ENCODE measurements at regions not wholly inside any gene's neighbourhood (a gene's known extent, or its start where the extent isn't known, plus 50 kb on each side); places are given as distances from the start of the nearest gene placed in this dataset.

DNA sequence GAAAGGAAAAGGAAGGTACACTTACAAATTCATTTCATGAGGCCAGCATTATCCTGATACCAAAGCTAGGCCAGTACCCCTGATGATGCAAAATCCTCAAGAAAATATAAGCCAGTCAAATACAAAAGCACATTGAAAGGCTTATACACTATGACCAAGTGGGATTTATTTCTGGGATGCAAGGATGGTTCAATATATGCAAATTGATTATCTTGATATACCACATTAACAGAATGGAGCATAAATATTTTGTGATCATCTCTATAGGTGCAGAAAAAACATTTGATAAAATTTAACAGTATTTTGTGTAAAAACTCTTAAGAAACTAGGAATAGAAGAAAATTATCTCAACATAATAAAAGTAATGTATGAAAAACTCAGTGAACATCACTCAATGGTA, 97.0 kb upstream of the BCAT1 start:
- Histone ChIP-seq H3K27me3 (no peaks in the 10 kb centered on the region), H3K4me3 (no peak overlapping the region), H3K9me3 (peaks cover 53% of the 10 kb centered on the region), H3K9ac (no peak overlapping the region), H4K20me1 (no peaks in the 10 kb centered on the region), H3K27ac (no peak overlapping the region), H3K4me2 (no peak overlapping the region), H3K36me3 (peaks cover 71% of the 10 kb centered on the region), H3K4me1 (peaks cover 33% of the 10 kb centered on the region)
- no peak for TF ChIP-seq Cebpa-rat (IDR thresholded peaks at IDR 0.05)

GRCh38 chr12:25041006-25041741, 92.3 kb upstream of the BCAT1 start:
- H3K27ac ChIP-seq = peak overlapping the region; percentile 41
- peak overlapping the region; percentile 8; the same call in 1 of the 2 replicates for H3K4me2 ChIP-seq
- H3K27me3 ChIP-seq = no peaks in the 10 kb centered on the region
- peaks cover 16% of the 10 kb centered on the region for H3K4me1 ChIP-seq
- no peaks in the 10 kb centered on the region for H4K20me1 ChIP-seq
- H3K9me3 ChIP-seq = peaks cover 24% of the 10 kb centered on the region
- H3K36me3 ChIP-seq = peaks cover 90% of the 10 kb centered on the region
- no peak overlapping the region for H3K9ac ChIP-seq
- TF ChIP-seq Cebpa-rat (IDR thresholded peaks at IDR 0.05) = no peak
- H3K4me3 ChIP-seq = no peak overlapping the region

GRCh38 chr12:25040593-25040992, 91.7 kb upstream of the BCAT1 start:
- no peak overlapping the region for H3K9ac ChIP-seq
- no peak overlapping the region for H3K4me3 ChIP-seq
- no peak for TF ChIP-seq Cebpa-rat (IDR thresholded peaks at IDR 0.05)
- peaks cover 18% of the 10 kb centered on the region for H3K9me3 ChIP-seq
- H3K36me3 ChIP-seq = peaks cover 90% of the 10 kb centered on the region
- peak overlapping the region; percentile 8; the same call in 1 of the 2 replicates for H3K4me2 ChIP-seq
- peak overlapping the region; percentile 41 for H3K27ac ChIP-seq
- no peaks in the 10 kb centered on the region for H4K20me1 ChIP-seq
- H3K27me3 ChIP-seq = no peaks in the 10 kb centered on the region
- peaks cover 16% of the 10 kb centered on the region for H3K4me1 ChIP-seq

GRCh38 chr12:25034676-25035075, 85.8 kb upstream of the BCAT1 start:
- Histone ChIP-seq H3K27me3 (no peaks in the 10 kb centered on the region), H3K4me1 (no peaks in the 10 kb centered on the region; the same call in 1 of the 2 replicates), H3K4me3 (no peak overlapping the region), H3K9ac (no peak overlapping the region), H3K4me2 (no peak overlapping the region), H3K9me3 (peaks cover 3% of the 10 kb centered on the region; the same call in 1 of the 2 replicates), H3K36me3 (peaks cover 100% of the 10 kb centered on the region), H3K27ac (no peak overlapping the region), H4K20me1 (no peaks in the 10 kb centered on the region)
- no peak for TF ChIP-seq Cebpa-rat (IDR thresholded peaks at IDR 0.05)

GRCh38 chr12:25025951-25026490, 77.1 kb upstream of the BCAT1 start:
- H3K4me3 ChIP-seq = peak overlapping the region; percentile 64
- peaks cover 35% of the 10 kb centered on the region for H3K36me3 ChIP-seq
- no peak for TF ChIP-seq Cebpa-rat (IDR thresholded peaks at IDR 0.05)
- H4K20me1 ChIP-seq = no peaks in the 10 kb centered on the region
- peaks cover 4% of the 10 kb centered on the region; the same call in 1 of the 2 replicates for H3K9me3 ChIP-seq
- H3K4me1 ChIP-seq = peaks cover 68% of the 10 kb centered on the region
- H3K4me2 ChIP-seq = peak overlapping the region; percentile 95
- H3K27ac ChIP-seq = peak overlapping the region; percentile 95
- no peaks in the 10 kb centered on the region for H3K27me3 ChIP-seq
- peak overlapping the region; percentile 91 for H3K9ac ChIP-seq

- H3K4me3 ChIP-seq = peak overlapping the region; percentile 64
- peaks cover 72% of the 10 kb centered on the region for H3K4me1 ChIP-seq
- H3K9me3 ChIP-seq = 0 out of 2 replicates have a peak, but pooled peaks cover 3% of the 10 kb centered on the region
- H3K9ac ChIP-seq = peak overlapping the region; percentile 91
- peaks cover 27% of the 10 kb centered on the region for H3K36me3 ChIP-seq
- H3K27me3 ChIP-seq = no peaks in the 10 kb centered on the region
- peak overlapping the region; percentile 95 for H3K27ac ChIP-seq
- no peaks in the 10 kb centered on the region for H4K20me1 ChIP-seq
- TF ChIP-seq Cebpa-rat (IDR thresholded peaks at IDR 0.05) = no peak
- peak overlapping the region; percentile 95 for H3K4me2 ChIP-seq
Measured at GRCh38 chr12:25025260-25025659, 76.4 kb upstream of the BCAT1 start.

DNA sequence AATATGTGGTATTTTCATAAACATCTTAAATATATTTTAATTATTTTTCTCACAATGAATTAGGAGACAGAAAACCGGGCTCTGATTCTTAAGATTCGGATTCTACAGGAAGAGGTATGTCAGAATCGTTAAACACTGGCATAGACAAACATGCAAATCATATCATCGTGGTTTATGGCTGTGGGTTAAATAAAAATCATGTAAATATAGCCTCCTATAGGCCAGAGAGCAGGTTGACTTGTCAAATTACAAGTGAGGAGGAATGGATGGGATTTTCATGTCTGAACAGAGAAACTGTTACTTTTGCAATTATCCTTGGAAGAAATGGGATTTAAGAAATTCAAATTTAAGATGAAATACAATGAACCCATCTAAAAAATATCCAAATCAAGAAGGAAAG, 74.9 kb upstream of the BCAT1 start:
- H3K36me3 ChIP-seq = peaks cover 22% of the 10 kb centered on the region
- H3K4me3 ChIP-seq = peak overlapping the region; percentile 64
- TF ChIP-seq Cebpa-rat (IDR thresholded peaks at IDR 0.05) = no peak
- no peaks in the 10 kb centered on the region for H3K27me3 ChIP-seq
- H3K9me3 ChIP-seq = peaks cover 3% of the 10 kb centered on the region; the same call in 1 of the 2 replicates
- no peaks in the 10 kb centered on the region for H4K20me1 ChIP-seq
- peak overlapping the region; percentile 95 for H3K27ac ChIP-seq
- H3K4me1 ChIP-seq = peaks cover 86% of the 10 kb centered on the region
- H3K4me2 ChIP-seq = peak overlapping the region; percentile 95
- H3K9ac ChIP-seq = peak overlapping the region; percentile 91

DNA sequence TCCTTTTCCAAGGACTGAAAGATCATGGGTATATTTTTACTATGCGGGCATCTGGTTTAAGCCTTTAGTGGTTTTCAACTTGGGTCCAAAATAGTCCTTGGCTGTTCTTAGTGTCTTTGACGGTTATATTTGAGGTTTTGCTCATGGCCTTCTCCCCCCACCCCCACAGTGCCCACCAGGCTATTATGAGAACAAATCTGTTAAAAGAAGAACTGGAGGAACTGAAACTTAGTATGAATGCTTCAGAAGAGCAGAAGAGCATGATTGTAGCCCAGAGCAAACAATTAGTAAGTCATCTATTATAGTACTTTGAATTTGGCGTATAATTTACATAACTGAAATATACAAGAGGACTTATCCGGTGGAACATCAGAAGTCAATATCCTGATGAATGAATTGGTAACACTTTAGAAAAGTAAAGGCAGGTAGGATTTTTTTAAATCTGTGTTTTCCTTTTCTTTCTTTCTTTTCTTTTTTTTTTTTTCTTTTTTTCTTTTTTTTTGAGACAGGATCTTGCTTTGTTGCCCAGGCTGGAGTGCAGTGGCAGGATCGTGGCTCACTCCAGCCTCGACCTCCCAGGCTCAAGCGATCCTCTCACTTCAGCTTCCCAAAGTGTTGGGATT, 71.8 kb upstream of the BCAT1 start:
- Histone ChIP-seq H4K20me1 (no peaks in the 10 kb centered on the region), H3K27ac (peak overlapping the region; percentile 95), H3K4me2 (peak overlapping the region; percentile 78), H3K36me3 (peaks cover 29% of the 10 kb centered on the region), H3K27me3 (no peaks in the 10 kb centered on the region), H3K9ac (peak overlapping the region; percentile 91), H3K9me3 (no peaks in the 10 kb centered on the region; the same call in 1 of the 2 replicates), H3K4me1 (peaks cover 93% of the 10 kb centered on the region), H3K4me3 (peak overlapping the region; percentile 64)
- TF ChIP-seq Cebpa-rat (IDR thresholded peaks at IDR 0.05) = no peak

DNA sequence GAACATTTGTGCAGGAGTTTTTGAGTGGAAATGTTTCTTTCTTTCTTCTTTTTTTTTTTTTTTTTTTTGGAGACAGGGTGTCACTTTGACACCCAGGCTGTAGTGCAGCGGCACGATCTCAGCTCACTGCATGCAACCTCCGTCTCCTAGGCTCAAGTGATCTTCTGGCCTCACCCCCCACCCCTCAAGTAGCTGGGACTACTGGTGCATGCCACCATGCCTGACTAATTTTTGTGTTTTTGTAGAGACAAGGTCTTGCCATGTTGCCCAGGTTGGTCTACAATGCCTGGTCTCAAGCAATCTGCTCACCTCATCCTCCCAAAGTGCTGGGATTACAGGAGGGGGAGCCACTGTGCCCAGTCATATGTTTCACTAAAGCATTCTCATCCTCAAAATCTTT, 69.2 kb upstream of the BCAT1 start:
- H3K9ac ChIP-seq = peak overlapping the region; percentile 91
- peaks cover 91% of the 10 kb centered on the region for H3K4me1 ChIP-seq
- peak overlapping the region; percentile 64 for H3K4me3 ChIP-seq
- H3K36me3 ChIP-seq = peaks cover 44% of the 10 kb centered on the region
- H3K4me2 ChIP-seq = peak overlapping the region; percentile 78
- H3K27ac ChIP-seq = peak overlapping the region; percentile 95
- H4K20me1 ChIP-seq = no peaks in the 10 kb centered on the region
- no peak for TF ChIP-seq Cebpa-rat (IDR thresholded peaks at IDR 0.05)
- H3K27me3 ChIP-seq = no peaks in the 10 kb centered on the region
- no peaks in the 10 kb centered on the region; the same call in 1 of the 2 replicates for H3K9me3 ChIP-seq

DNA sequence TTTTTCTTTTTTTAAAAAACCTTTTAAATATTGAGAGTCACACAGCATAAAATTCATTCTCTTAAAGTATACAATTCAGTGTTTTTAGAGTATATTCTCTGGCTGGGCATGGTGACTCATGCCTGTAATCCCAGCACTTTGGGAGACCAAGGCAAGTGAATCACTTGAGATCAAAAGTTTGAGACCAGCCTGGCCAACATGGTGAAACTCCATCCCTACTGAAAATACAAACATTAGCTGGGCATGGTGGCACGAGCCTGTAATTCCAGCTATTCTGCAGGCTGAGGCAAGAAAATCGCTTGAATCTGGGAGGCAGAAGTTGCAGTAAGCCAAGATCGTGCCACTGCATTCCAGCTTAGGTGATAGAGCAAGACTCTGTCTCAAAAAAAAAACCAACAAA, 68.4 kb upstream of the BCAT1 start:
- Histone ChIP-seq H3K27ac (peak overlapping the region; percentile 95), H3K4me1 (peaks cover 91% of the 10 kb centered on the region), H3K4me2 (peak overlapping the region; percentile 78), H3K9ac (peak overlapping the region; percentile 91), H3K9me3 (no peaks in the 10 kb centered on the region; the same call in 1 of the 2 replicates), H4K20me1 (no peaks in the 10 kb centered on the region), H3K27me3 (no peaks in the 10 kb centered on the region), H3K4me3 (peak overlapping the region; percentile 64), H3K36me3 (peaks cover 52% of the 10 kb centered on the region)
- no peak for TF ChIP-seq Cebpa-rat (IDR thresholded peaks at IDR 0.05)

All from BLaER1 (cell line).